ENCODE measurements at regions not wholly inside any gene's neighbourhood (a gene's known extent, or its start where the extent isn't known, plus 50 kb on each side); places are given as distances from the start of the nearest gene placed in this dataset.

DNA sequence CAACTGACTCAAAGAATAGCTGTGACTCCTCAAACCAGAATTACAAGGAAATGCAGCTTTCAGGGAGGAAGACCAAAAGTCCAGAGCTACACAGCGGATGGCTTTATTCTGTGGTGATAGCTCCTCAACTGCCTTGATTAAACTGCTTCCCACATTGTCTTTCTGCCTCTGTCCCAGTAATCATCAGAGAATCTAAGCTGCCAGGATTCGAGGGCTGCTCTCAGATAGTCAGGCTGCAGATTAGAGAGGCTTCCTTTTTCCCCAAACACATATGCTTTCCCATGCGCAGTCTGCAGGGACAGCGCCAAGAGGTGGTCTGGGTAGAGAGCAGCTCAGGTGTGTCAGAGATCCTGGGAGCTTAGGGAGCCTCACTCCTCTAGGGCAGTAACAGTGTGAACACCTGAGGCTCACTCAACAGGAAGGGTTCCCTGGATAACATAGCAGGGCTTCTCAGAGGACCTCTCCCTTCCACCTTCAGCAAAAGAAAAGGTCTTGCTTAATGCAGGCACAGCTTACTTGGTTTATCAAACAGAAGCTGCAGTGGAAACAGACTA lies 439.9 kb upstream of the TLE4 start:
- no peak for DNase-seq
- intact Hi-C loops (cut with DNase I; ENCODE audit: low total_unique reads) = no loop called here

DNA sequence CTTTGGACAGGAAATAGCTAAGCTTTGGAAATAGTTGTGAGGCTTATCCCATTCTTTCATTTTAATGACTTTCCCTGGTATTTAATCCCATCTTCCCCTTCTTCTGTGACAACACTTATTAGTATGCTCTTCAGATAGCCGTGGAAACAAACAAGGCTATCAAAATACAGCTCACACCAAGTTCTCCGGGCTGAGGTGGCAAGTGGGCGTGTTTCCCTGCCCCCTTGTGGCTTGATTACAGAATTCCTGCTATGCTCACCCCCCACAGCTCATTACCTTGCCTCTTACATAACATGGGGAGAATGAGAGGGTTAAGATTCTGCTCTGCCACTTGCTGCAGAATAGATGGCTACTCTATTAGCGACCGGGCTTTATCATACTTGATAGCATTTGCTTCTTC lies 437.1 kb upstream of the TLE4 start:
- intact Hi-C loops (cut with DNase I; ENCODE audit: low total_unique reads) = no loop called here
- H3K27ac ChIP-seq = no peak overlapping the region
- peak; percentile 19 for DNase-seq
- H3K36me3 ChIP-seq (ENCODE audit: low read depth, missing control alignments) = no peaks in the 10 kb centered on the region
- TF ChIP-seq, protein P1, sequence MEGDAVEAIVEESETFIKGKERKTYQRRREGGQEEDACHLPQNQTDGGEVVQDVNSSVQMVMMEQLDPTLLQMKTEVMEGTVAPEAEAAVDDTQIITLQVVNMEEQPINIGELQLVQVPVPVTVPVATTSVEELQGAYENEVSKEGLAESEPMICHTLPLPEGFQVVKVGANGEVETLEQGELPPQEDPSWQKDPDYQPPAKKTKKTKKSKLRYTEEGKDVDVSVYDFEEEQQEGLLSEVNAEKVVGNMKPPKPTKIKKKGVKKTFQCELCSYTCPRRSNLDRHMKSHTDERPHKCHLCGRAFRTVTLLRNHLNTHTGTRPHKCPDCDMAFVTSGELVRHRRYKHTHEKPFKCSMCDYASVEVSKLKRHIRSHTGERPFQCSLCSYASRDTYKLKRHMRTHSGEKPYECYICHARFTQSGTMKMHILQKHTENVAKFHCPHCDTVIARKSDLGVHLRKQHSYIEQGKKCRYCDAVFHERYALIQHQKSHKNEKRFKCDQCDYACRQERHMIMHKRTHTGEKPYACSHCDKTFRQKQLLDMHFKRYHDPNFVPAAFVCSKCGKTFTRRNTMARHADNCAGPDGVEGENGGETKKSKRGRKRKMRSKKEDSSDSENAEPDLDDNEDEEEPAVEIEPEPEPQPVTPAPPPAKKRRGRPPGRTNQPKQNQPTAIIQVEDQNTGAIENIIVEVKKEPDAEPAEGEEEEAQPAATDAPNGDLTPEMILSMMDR (IDR thresholded peaks at IDR 0.05) = no peak
- no peak for TF ChIP-seq POLR2A (IDR thresholded peaks at IDR 0.05)
- no peaks in the 10 kb centered on the region for H3K27me3 ChIP-seq
- H3K4me1 ChIP-seq = no peaks in the 10 kb centered on the region
- 70 to 76% methylated on average over 5 of the region's 5 CpGs for WGBS, 2 donors
- no peaks in the 10 kb centered on the region for H3K9me3 ChIP-seq
- no peak overlapping the region for H3K4me3 ChIP-seq

More for the DNA sequence above, 439.9 kb upstream of the TLE4 start:
- no peaks in the 10 kb centered on the region for H3K27me3 ChIP-seq
- TF ChIP-seq POLR2A (IDR thresholded peaks at IDR 0.05) = no peak
- TF ChIP-seq, protein P1 (IDR thresholded peaks at IDR 0.05) = no peak
- H3K36me3 ChIP-seq (ENCODE audit: low read depth, missing control alignments) = no peaks in the 10 kb centered on the region
- H3K4me3 ChIP-seq = no peak overlapping the region
- no peaks in the 10 kb centered on the region for H3K9me3 ChIP-seq
- 81 to 89% methylated on average over 4 of the region's 4 CpGs for WGBS, 2 donors
- no peaks in the 10 kb centered on the region for H3K4me1 ChIP-seq
- H3K27ac ChIP-seq = no peak overlapping the region

DNA sequence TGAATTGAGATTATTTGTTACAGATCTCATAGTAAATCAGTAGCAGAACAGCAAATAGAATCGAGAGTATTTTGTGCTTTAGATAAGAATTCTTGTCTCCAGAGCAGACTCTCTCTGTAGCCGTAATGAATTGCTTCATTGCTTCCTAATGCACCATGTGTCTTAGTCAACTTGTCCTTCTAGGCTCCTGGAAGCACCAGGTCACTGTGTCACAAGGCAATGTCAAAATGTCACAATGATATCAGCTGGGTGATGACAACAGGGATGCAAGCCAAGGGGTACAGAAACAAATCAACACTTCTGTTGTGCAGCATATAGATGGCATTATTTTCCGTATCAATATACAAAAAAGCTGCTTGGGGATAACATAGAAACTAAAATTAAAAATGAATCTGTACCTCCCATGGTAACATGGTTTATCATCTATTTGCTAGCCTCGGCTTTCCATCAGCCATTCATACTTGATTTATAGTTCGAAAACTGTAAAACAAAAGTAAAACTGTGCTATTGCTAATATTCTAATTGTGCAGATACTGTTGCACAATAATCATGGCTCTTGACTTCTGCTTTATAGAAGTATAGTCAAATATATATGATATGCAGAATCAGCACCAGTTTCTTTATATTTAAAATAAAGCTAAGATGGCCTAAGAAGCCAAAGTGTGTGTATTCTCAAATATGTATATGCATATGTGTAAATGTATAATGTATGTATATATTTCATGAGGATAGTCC lies 435.9 kb upstream of the TLE4 start:
- Histone ChIP-seq H3K27ac (no peak overlapping the region), H3K27me3 (no peaks in the 10 kb centered on the region), H3K4me1 (no peaks in the 10 kb centered on the region), H3K9me3 (no peaks in the 10 kb centered on the region), H3K4me3 (no peak overlapping the region), H3K36me3 (ENCODE audit: low read depth, missing control alignments) (no peaks in the 10 kb centered on the region)
- no peak for DNase-seq
- intact Hi-C loops (cut with DNase I; ENCODE audit: low total_unique reads) = no loop called here
- TF ChIP-seq POLR2A (IDR thresholded peaks at IDR 0.05) = no peak
- TF ChIP-seq, protein P1 (IDR thresholded peaks at IDR 0.05) = no peak
- WGBS, 2 donors = 91 to 92% methylated on average over 5 of the region's 5 CpGs

DNA sequence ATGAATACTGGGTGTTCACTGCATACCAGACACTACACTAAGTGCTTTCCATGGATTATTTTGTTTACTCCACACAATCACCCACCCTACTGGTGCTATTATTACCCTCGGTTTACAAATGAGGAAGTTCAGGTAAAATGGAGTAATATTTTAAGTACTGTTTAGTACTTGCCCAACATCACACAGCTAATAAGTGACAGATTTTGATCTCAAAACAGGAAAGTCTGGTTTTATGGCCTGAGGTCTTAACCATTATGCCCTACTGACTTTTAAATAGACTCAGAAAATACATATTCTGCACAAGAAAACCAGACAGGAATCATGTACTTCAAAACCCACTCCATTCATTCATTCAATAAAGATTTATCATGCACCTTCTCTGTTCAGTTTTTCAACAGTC lies 431.0 kb upstream of the TLE4 start:
- no peaks in the 10 kb centered on the region for H3K36me3 ChIP-seq (ENCODE audit: low read depth, missing control alignments)
- H3K4me1 ChIP-seq = no peaks in the 10 kb centered on the region
- 81 to 84% methylated on average over 1 of the region's 1 CpG for WGBS, 2 donors
- DNase-seq = no peak
- intact Hi-C loops (cut with DNase I; ENCODE audit: low total_unique reads) = no loop called here
- no peak for TF ChIP-seq POLR2A (IDR thresholded peaks at IDR 0.05)
- TF ChIP-seq, protein P1 (IDR thresholded peaks at IDR 0.05) = no peak
- H3K27ac ChIP-seq = no peak overlapping the region
- H3K9me3 ChIP-seq = no peaks in the 10 kb centered on the region
- no peaks in the 10 kb centered on the region for H3K27me3 ChIP-seq
- H3K4me3 ChIP-seq = no peak overlapping the region

DNA sequence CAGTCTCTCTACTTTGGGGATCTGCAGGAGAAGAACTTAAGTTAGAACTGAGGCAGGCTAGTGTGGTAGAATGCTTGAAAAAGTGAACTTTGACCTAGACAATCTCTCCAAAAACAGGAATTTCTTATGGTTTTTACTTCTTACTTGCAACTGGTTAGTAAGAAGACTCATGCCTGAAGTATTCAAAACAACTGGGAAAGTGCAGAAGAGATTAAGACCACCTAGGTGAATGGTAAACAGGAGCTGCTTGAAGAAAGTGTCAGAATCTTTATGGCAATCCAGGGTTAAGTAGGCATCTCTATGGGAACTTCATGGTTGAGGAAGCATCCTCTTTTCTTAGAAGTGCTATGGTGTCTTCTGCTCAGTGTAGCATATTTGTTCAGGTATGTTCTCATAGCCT lies 428.6 kb upstream of the TLE4 start:
- Histone ChIP-seq H3K4me3 (no peak overlapping the region), H3K9me3 (no peaks in the 10 kb centered on the region), H3K27ac (no peak overlapping the region), H3K27me3 (no peaks in the 10 kb centered on the region), H3K4me1 (no peaks in the 10 kb centered on the region), H3K36me3 (ENCODE audit: low read depth, missing control alignments) (no peaks in the 10 kb centered on the region)
- no peak for TF ChIP-seq POLR2A (IDR thresholded peaks at IDR 0.05)
- TF ChIP-seq, protein P1 (IDR thresholded peaks at IDR 0.05) = no peak
- no peak for DNase-seq
- intact Hi-C loops (cut with DNase I; ENCODE audit: low total_unique reads) = no loop called here

Measured in testis (tissue), 2 donors.